ENCODE measurements at regions not wholly inside any gene's neighbourhood (a gene's known extent, or its start where the extent isn't known, plus 50 kb on each side); places are given as distances from the start of the nearest gene placed in this dataset.

DNA sequence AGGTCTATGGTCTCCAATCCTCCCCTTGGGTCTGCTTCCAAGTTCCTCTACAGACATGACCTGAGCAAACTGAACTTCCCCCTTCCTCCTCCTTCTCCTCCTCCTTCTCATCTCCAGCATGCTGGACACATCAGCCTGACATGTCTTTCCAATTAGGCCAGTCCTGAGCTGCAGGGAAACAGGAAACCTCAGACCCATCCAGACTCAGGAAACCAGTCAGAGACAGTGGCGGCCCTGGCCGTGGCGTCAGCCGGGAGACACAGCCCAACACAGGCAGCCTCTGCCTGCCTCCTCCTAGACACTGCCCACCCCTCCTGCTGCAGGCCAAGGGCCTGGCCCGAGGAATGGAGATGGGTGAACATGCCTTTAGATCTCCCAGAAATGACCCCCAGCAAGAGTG is 468.8 kb downstream of the BCL11B start:
- TF ChIP-seq EZH2phosphoT487 (IDR thresholded peaks at IDR 0.05; ENCODE audit: insufficient read depth, low read depth): no peak
- TF ChIP-seq EZH2 (IDR thresholded peaks at IDR 0.05; ENCODE audit: insufficient read depth, poor library complexity, severe bottlenecking): no peak

All from GM23248 (cell line).